H9 (cell line): ENCODE measurements at regions not wholly inside any gene's neighbourhood (a gene's known extent, or its start where the extent isn't known, plus 50 kb on each side); places are given as distances from the start of the nearest gene placed in this dataset.

ENCODE experiments used
- DNase-seq: peaks from one replicate; pipeline ENCODE4 v3.0.0-alpha.2; 2017
- H2AFZ ChIP-seq: one replicate; pipeline ENCODE4 v1.6.1; 2013; ENCODE audit warnings: mild to moderate bottlenecking, low read length, control low read depth, moderate library complexity
- H2AK5ac ChIP-seq: 2 replicates; pipeline ENCODE4 v1.6.1; 2013; ENCODE audit warnings: low read length, control low read depth, mixed read lengths; ENCODE audit not compliant: insufficient read length
- H2BK120ac ChIP-seq: one replicate; pipeline ENCODE4 v1.6.1; 2013; ENCODE audit warnings: low read depth, mild to moderate bottlenecking, low read length, control low read depth, inconsistent platforms; ENCODE audit not compliant: poor library complexity, severe bottlenecking
- H2BK12ac ChIP-seq: 2 replicates; pipeline ENCODE4 v1.6.1; 2013; ENCODE audit warnings: low read length, control low read depth, mixed read lengths, low read depth; ENCODE audit not compliant: insufficient read length
- H2BK15ac ChIP-seq: 2 replicates; pipeline ENCODE4 v1.6.1; 2013; ENCODE audit warnings: low read depth, low read length, control low read depth
- H2BK20ac ChIP-seq: one replicate; pipeline ENCODE4 v1.6.1; 2013; ENCODE audit warnings: low read depth, mild to moderate bottlenecking, low read length, control low read depth, inconsistent platforms; ENCODE audit not compliant: poor library complexity, severe bottlenecking
- H2BK5ac ChIP-seq: 2 replicates; pipeline ENCODE4 v1.6.1; 2013; ENCODE audit warnings: low read length, control low read depth, mixed read lengths; ENCODE audit not compliant: insufficient read length
- H3K14ac ChIP-seq: 2 replicates; pipeline ENCODE4 v1.6.1; 2013; ENCODE audit warnings: low read length, control low read depth; ENCODE audit not compliant: insufficient read depth
- H3K18ac ChIP-seq: 2 replicates; pipeline ENCODE4 v1.6.1; 2013; ENCODE audit warnings: low read depth, mild to moderate bottlenecking, mixed read lengths, low read length, control low read depth; ENCODE audit not compliant: insufficient read length
- H3K23ac ChIP-seq: 2 replicates; pipeline ENCODE4 v1.6.1; 2013; ENCODE audit warnings: low read length, control low read depth, mixed read lengths, low read depth; ENCODE audit not compliant: insufficient read length
- H3K23me2 ChIP-seq: 2 replicates; pipeline ENCODE4 v1.6.1; 2013; ENCODE audit warnings: low read depth, mild to moderate bottlenecking, mixed read lengths, low read length, control low read depth; ENCODE audit not compliant: insufficient read length, poor library complexity, severe bottlenecking
- H3K27ac ChIP-seq: 2 replicates; pipeline ENCODE4 v1.5.1; 2013; ENCODE audit warnings: low read length, control low read depth, mixed read lengths, low read depth; ENCODE audit not compliant: insufficient read length
- H3K27me3 ChIP-seq: 2 replicates; pipeline ENCODE4 v1.6.1; 2013; ENCODE audit warnings: low read length, control low read depth, inconsistent platforms; ENCODE audit not compliant: insufficient read depth
- H3K4ac ChIP-seq: 2 replicates; pipeline ENCODE4 v1.6.1; 2013; ENCODE audit warnings: low read depth, mild to moderate bottlenecking, control low read depth, inconsistent platforms, low read length, moderate library complexity
- H3K4me1 ChIP-seq: 2 replicates; pipeline ENCODE4 v1.6.1; 2013; ENCODE audit warnings: low read length, control low read depth, inconsistent platforms; ENCODE audit not compliant: insufficient read depth
- H3K4me2 ChIP-seq: 2 replicates; pipeline ENCODE4 v1.6.1; 2013; ENCODE audit warnings: low read length, control low read depth, mixed read lengths; ENCODE audit not compliant: insufficient read length, insufficient read depth
- H3K56ac ChIP-seq: 2 replicates; pipeline ENCODE4 v1.6.1; 2013; ENCODE audit warnings: low read depth, mild to moderate bottlenecking, mixed read lengths, low read length, control low read depth; ENCODE audit not compliant: insufficient read length
- H3K79me1 ChIP-seq: 2 replicates; pipeline ENCODE4 v1.6.1; 2013; ENCODE audit warnings: low read depth, mild to moderate bottlenecking, moderate library complexity, low read length, control low read depth, inconsistent platforms; ENCODE audit not compliant: insufficient read depth, poor library complexity, severe bottlenecking
- H3K79me2 ChIP-seq: 2 replicates; pipeline ENCODE4 v1.6.1; 2013; ENCODE audit warnings: low read length, control low read depth, inconsistent platforms; ENCODE audit not compliant: insufficient read depth
- H3K9ac ChIP-seq: 2 replicates; pipeline ENCODE4 v1.6.1; 2013; ENCODE audit warnings: low read length, control low read depth, mixed read lengths; ENCODE audit not compliant: insufficient read length; ENCODE audit errors: extremely low read depth
- H3K9me3 ChIP-seq: one replicate; pipeline ENCODE4 v1.6.1; 2013; ENCODE audit warnings: low read depth, low read length, inconsistent platforms; ENCODE audit not compliant: control insufficient read depth
- H3T11ph ChIP-seq: one replicate; pipeline ENCODE4 v1.6.1; 2013; ENCODE audit warnings: mild to moderate bottlenecking, low read length, control low read depth, inconsistent platforms
- H4K20me1 ChIP-seq: one replicate; pipeline ENCODE4 v1.6.1; 2013; ENCODE audit not compliant: control insufficient read depth, insufficient read length, insufficient read depth
- H4K5ac ChIP-seq: 2 replicates; pipeline ENCODE4 v1.6.1; 2013; ENCODE audit warnings: low read depth, mild to moderate bottlenecking, mixed read lengths, low read length, control low read depth; ENCODE audit not compliant: insufficient read length
- H4K8ac ChIP-seq: replicated peaks from 2 replicates; pipeline ENCODE4 v1.6.1; 2013; ENCODE audit warnings: low read length, control low read depth, mixed read lengths, low read depth; ENCODE audit not compliant: insufficient read length
- H4K91ac ChIP-seq: 2 replicates; pipeline ENCODE4 v1.6.1; 2013; ENCODE audit warnings: low read depth, mild to moderate bottlenecking, moderate library complexity, mixed read lengths, low read length, control low read depth; ENCODE audit not compliant: insufficient read length
- H3K27ac Mint-ChIP-seq, 3 experiments: 2 replicates in 2 of 3; 3 replicates in 1 of 3; pipeline ENCODE4 v1.8.0; 2020 to 2021; ENCODE audit warnings: mixed read lengths in 3 of 3, mild to moderate bottlenecking in 1 of 3, moderate library complexity in 1 of 3
- H3K27me3 Mint-ChIP-seq: 2 replicates; pipeline ENCODE4 v1.8.0; 2021; ENCODE audit warnings: low read depth, mild to moderate bottlenecking, moderate library complexity, mixed read lengths
- H3K36me3 Mint-ChIP-seq, 3 experiments: 2 replicates in 2 of 3; 3 replicates in 1 of 3; pipeline ENCODE4 v1.8.0; 2020 to 2021; ENCODE audit warnings: low read depth in 3 of 3, mixed read lengths in 3 of 3; ENCODE audit not compliant: insufficient read depth in 1 of 3
- H3K4me1 Mint-ChIP-seq, 2 experiments: 2 replicates each; pipeline ENCODE4 v1.8.0; 2020; ENCODE audit warnings: mixed read lengths in 2 of 2
- H3K4me3 Mint-ChIP-seq, 2 experiments: 2 replicates in 1 of 2; 3 replicates in 1 of 2; pipeline ENCODE4 v1.8.0; 2020 to 2021; ENCODE audit warnings: mild to moderate bottlenecking in 2 of 2, mixed read lengths in 2 of 2, moderate library complexity in 1 of 2
- H3K9me3 Mint-ChIP-seq, 2 experiments: 2 replicates in 1 of 2; 3 replicates in 1 of 2; pipeline ENCODE4 v1.8.0; 2020; ENCODE audit warnings: mild to moderate bottlenecking in 2 of 2, mixed read lengths in 2 of 2, moderate library complexity in 1 of 2
- WGBS: extraction: QIAGEN DNeasy Blood & Tissue Kit; methylation state at CpG from one replicate; pipeline ENCODE4 v1.1.7; 2013; ENCODE audit warnings: missing lambda C conversion rate, low lambda C conversion rate, mixed read lengths; ENCODE audit not compliant: insufficient read length; ENCODE audit errors: extremely low coverage; 5-methylcytosine and 5-hydroxymethylcytosine counted together
- TF ChIP-seq, protein P1 (sequence below): fragments of 200-600 bp; sonication (generic); conservative IDR thresholded peaks from 3 replicates; pipeline ENCODE4 v1.8.0; 2021; ENCODE audit warnings: antibody characterized with exemption, mild to moderate bottlenecking

DNA sequence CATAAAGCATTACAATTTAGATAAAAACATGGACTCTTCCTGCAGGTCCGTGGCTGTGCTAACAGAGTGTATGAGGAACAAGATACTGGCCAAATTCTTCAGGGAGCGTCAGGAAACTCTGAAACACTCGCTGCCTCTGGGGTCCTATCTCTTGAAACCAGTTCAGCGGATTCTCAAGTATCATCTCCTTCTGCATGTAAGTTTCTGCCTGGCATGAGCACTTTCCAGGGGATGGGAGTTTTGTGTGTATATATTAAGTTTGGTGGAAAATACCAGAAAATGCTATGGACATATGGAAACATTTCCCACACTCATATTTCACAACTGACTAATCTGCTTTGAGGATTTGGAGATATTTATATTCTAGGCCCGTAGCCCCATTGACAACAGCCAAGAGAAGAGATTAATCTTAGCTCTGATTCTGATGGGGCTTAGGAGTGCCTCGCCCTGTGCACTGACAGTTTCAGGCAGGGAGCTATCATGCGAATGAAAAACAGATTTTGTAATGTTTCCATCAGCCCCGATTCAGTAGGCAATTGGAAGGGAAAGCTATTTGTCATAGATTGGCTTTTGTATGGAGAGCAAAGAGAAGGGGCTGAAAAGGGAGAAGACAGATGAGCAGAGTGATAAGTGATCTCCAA, 64.7 kb upstream of the MTHFD1L start:
- H3K27ac Mint-ChIP-seq = no peak overlapping the region
- no peak overlapping the region for H4K91ac ChIP-seq
- no peak overlapping the region for H2BK120ac ChIP-seq
- H3K4ac ChIP-seq = no peak overlapping the region
- no peaks in the 10 kb centered on the region for H3K79me2 ChIP-seq
- H3K36me3 Mint-ChIP-seq = no peaks in the 10 kb centered on the region
- no peaks in the 10 kb centered on the region for H3K9me3 ChIP-seq
- no peak overlapping the region for H3K4me3 Mint-ChIP-seq
- no peak overlapping the region for H3K56ac ChIP-seq
- peaks cover 18% of the 10 kb centered on the region for H3K27me3 Mint-ChIP-seq
- H2AFZ ChIP-seq = no peak overlapping the region
- H3K4me2 ChIP-seq = no peak overlapping the region
- H3K23ac ChIP-seq = no peak overlapping the region
- no CpG with 5 or more reads among the region's 8 CpGs for WGBS
- H3K27me3 ChIP-seq = no peaks in the 10 kb centered on the region
- H2AK5ac ChIP-seq = no peak overlapping the region
- no peak overlapping the region for H2BK20ac ChIP-seq
- no peaks in the 10 kb centered on the region for H3K23me2 ChIP-seq
- H3K79me1 ChIP-seq = no peaks in the 10 kb centered on the region
- H3K9me3 Mint-ChIP-seq = no peaks in the 10 kb centered on the region
- no peaks in the 10 kb centered on the region for H3K4me1 ChIP-seq
- H3K9ac ChIP-seq = no peak overlapping the region
- H2BK5ac ChIP-seq = no peak overlapping the region
- no peak overlapping the region for H2BK12ac ChIP-seq
- H3K18ac ChIP-seq = no peak overlapping the region
- no peak overlapping the region for H3T11ph ChIP-seq
- no peak for DNase-seq
- H2BK15ac ChIP-seq = no peak overlapping the region
- no peaks in the 10 kb centered on the region for H4K20me1 ChIP-seq
- no peak overlapping the region for H3K14ac ChIP-seq
- H4K8ac ChIP-seq = no peak overlapping the region
- TF ChIP-seq, protein P1, sequence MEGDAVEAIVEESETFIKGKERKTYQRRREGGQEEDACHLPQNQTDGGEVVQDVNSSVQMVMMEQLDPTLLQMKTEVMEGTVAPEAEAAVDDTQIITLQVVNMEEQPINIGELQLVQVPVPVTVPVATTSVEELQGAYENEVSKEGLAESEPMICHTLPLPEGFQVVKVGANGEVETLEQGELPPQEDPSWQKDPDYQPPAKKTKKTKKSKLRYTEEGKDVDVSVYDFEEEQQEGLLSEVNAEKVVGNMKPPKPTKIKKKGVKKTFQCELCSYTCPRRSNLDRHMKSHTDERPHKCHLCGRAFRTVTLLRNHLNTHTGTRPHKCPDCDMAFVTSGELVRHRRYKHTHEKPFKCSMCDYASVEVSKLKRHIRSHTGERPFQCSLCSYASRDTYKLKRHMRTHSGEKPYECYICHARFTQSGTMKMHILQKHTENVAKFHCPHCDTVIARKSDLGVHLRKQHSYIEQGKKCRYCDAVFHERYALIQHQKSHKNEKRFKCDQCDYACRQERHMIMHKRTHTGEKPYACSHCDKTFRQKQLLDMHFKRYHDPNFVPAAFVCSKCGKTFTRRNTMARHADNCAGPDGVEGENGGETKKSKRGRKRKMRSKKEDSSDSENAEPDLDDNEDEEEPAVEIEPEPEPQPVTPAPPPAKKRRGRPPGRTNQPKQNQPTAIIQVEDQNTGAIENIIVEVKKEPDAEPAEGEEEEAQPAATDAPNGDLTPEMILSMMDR = no peak
- H3K4me1 Mint-ChIP-seq = peaks cover 5 to 8% of the 10 kb centered on the region in 2 experiments; a peak in 2 of 4 replicates
- no peak overlapping the region for H4K5ac ChIP-seq
- H3K27ac ChIP-seq = no peak overlapping the region
